ENCODE measurements at regions not wholly inside any gene's neighbourhood (a gene's known extent, or its start where the extent isn't known, plus 50 kb on each side); places are given as distances from the start of the nearest gene placed in this dataset.

DNA sequence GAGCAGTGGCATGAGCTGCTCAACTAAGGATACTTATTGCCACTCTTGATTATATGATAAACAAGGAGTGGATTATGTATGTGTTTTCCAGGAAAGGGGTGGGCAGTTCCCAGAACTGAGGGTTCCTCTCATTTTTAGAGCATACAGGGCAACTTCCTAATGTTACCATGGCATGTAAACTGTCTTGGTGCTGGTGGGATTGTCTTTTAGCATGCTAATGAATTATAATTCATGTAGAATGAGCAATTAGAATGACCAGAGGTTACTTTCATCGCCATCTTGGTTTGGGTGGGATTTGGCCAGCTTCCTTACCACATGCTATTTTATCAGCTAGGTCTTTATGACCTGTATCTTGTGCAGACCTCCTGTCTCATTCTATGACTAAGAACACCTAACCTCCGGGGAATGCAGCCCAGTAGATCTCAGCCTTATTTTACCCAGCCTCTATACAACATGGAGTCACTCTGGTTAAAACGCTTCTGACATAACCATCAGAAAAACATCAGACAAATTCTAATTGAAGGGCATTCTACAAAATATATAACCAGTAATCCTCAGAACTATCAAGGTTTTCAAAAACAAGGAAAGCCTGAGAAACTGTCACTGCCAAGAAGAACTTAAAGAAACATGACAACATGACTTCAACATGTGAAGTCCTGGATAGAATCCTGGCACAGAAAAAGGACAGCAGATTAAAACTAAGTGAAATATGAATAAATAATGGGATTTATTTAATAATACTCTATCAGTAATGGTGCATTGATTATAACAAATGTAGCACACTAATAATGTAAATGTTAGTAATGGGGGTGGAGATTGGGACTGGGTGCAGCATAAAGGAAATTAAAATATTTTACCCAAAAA lies 365.0 kb downstream of the SEMA3D start:
- Histone ChIP-seq H3K27ac (no peak overlapping the region), H3K27me3 (no peaks in the 10 kb centered on the region), H3K9me3 (no peaks in the 10 kb centered on the region), H3K36me3 (no peaks in the 10 kb centered on the region), H3K4me3 (no peak overlapping the region), H3K4me1 (ENCODE audit: insufficient read depth) (no peaks in the 10 kb centered on the region)
- TF ChIP-seq, protein P1, sequence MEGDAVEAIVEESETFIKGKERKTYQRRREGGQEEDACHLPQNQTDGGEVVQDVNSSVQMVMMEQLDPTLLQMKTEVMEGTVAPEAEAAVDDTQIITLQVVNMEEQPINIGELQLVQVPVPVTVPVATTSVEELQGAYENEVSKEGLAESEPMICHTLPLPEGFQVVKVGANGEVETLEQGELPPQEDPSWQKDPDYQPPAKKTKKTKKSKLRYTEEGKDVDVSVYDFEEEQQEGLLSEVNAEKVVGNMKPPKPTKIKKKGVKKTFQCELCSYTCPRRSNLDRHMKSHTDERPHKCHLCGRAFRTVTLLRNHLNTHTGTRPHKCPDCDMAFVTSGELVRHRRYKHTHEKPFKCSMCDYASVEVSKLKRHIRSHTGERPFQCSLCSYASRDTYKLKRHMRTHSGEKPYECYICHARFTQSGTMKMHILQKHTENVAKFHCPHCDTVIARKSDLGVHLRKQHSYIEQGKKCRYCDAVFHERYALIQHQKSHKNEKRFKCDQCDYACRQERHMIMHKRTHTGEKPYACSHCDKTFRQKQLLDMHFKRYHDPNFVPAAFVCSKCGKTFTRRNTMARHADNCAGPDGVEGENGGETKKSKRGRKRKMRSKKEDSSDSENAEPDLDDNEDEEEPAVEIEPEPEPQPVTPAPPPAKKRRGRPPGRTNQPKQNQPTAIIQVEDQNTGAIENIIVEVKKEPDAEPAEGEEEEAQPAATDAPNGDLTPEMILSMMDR (IDR thresholded peaks at IDR 0.05) = no peak
- TF ChIP-seq POLR2A (IDR thresholded peaks at IDR 0.05) (no peak), EP300 (IDR thresholded peaks at IDR 0.05) (no peak)
- WGBS, 3 donors = 85 to 90% (median 88%) methylated on average over 3 of the region's 3 CpGs
- DNase-seq = no peak
- intact Hi-C loops (cut with DNase I) = no loop called here

DNA sequence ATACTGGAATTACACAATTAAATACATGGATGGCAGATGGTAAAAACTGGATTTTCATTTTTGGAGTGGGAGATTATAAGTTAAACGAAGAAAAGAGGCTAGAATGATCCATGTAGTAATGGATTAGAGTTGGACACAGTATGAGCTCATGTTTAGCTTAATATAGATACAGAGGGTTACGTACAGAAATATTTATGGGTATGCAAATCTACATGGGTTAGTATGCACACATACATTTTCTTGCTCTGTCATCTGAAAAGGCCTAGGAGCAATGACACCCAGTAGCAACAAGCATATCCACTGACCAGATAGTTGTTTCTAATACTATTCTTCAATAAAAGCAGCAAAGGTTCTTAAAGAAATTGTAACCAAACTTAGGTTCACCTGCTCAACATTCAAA lies 366.4 kb downstream of the SEMA3D start:
- Histone ChIP-seq H3K9me3 (no peaks in the 10 kb centered on the region), H3K4me3 (no peak overlapping the region), H3K4me1 (ENCODE audit: insufficient read depth) (no peaks in the 10 kb centered on the region), H3K36me3 (no peaks in the 10 kb centered on the region), H3K27ac (no peak overlapping the region), H3K27me3 (no peaks in the 10 kb centered on the region)
- DNase-seq = no peak
- TF ChIP-seq, protein P1 (IDR thresholded peaks at IDR 0.05) = no peak
- TF ChIP-seq POLR2A (IDR thresholded peaks at IDR 0.05) (no peak), EP300 (IDR thresholded peaks at IDR 0.05) (no peak)
- intact Hi-C loops (cut with DNase I) = no loop called here
- 43 to 48% (median 47%) methylated on average over 2 of the region's 2 CpGs for WGBS, 3 donors

DNA sequence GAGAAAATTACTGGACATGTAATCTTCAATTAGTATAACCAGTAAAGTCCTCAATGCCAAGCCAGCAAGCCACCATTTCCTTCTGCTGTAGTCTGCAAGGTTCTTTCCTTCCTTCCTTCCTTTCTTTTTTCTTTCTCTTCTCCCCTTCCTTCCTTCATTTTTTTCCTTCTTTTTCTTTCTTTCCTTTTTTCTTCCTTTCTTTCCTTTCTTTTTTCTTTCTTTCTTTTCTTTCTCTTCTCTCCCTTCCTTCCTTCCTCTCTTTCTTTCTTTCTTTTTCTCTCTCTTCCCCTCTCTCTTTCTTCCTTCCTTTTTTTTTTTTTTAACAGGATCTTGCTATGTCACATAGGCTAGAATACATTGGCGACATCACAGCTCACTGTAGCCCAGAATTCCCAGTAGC lies 369.8 kb downstream of the SEMA3D start:
- H3K27ac ChIP-seq = no peak overlapping the region
- TF ChIP-seq POLR2A (IDR thresholded peaks at IDR 0.05) (no peak), EP300 (IDR thresholded peaks at IDR 0.05) (no peak)
- TF ChIP-seq, protein P1 (IDR thresholded peaks at IDR 0.05) = no peak
- H3K27me3 ChIP-seq = no peaks in the 10 kb centered on the region
- DNase-seq = no peak
- no peaks in the 10 kb centered on the region for H3K36me3 ChIP-seq
- H3K9me3 ChIP-seq = no peaks in the 10 kb centered on the region
- H3K4me3 ChIP-seq = no peak overlapping the region
- H3K4me1 ChIP-seq (ENCODE audit: insufficient read depth) = no peaks in the 10 kb centered on the region
- 93 to 95% (median 94%) methylated on average over 1 of the region's 1 CpG for WGBS, 3 donors
- intact Hi-C loops (cut with DNase I) = no loop called here

DNA sequence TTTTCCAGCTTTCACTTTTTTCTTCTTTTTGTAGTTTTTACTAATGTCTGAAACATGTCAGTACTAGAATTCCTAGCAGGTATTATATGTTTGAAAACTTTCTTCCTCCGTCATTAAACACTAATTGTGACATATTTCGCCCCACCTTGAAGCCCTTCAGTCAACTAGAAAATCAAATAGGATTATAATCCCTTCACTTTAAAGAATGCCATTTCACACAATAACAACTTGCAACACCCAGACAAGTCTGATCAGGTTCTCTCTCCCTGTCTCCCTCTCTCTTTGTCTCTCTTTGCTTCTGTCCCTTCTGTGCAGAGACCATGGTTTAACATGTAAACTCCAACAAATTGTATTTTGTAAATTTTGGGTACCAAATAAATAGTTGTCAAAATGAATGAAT lies 373.5 kb downstream of the SEMA3D start:
- H3K4me3 ChIP-seq = no peak overlapping the region
- 69 to 97% (median 95%) methylated on average over 2 of the region's 2 CpGs for WGBS, 3 donors
- no peaks in the 10 kb centered on the region for H3K36me3 ChIP-seq
- H3K9me3 ChIP-seq = no peaks in the 10 kb centered on the region
- no peak overlapping the region for H3K27ac ChIP-seq
- no peak for DNase-seq
- intact Hi-C loops (cut with DNase I) = no loop called here
- no peaks in the 10 kb centered on the region for H3K27me3 ChIP-seq
- no peaks in the 10 kb centered on the region for H3K4me1 ChIP-seq (ENCODE audit: insufficient read depth)
- TF ChIP-seq, protein P1 (IDR thresholded peaks at IDR 0.05) = no peak
- TF ChIP-seq EP300 (IDR thresholded peaks at IDR 0.05) (no peak), POLR2A (IDR thresholded peaks at IDR 0.05) (no peak)

Data from ovary (tissue), 7 donors.